ENCODE measurements at regions not wholly inside any gene's neighbourhood (a gene's known extent, or its start where the extent isn't known, plus 50 kb on each side); places are given as distances from the start of the nearest gene placed in this dataset.

- no peaks in the 10 kb centered on the region for H3K9me3 ChIP-seq (ENCODE audit: control insufficient read depth, insufficient read depth, low read length)
- no peak overlapping the region for H3K4me3 ChIP-seq (ENCODE audit: low read depth, low read length)
- no peak overlapping the region for H3K27ac ChIP-seq (ENCODE audit: low read depth, low read length)
- TF ChIP-seq, protein P1, sequence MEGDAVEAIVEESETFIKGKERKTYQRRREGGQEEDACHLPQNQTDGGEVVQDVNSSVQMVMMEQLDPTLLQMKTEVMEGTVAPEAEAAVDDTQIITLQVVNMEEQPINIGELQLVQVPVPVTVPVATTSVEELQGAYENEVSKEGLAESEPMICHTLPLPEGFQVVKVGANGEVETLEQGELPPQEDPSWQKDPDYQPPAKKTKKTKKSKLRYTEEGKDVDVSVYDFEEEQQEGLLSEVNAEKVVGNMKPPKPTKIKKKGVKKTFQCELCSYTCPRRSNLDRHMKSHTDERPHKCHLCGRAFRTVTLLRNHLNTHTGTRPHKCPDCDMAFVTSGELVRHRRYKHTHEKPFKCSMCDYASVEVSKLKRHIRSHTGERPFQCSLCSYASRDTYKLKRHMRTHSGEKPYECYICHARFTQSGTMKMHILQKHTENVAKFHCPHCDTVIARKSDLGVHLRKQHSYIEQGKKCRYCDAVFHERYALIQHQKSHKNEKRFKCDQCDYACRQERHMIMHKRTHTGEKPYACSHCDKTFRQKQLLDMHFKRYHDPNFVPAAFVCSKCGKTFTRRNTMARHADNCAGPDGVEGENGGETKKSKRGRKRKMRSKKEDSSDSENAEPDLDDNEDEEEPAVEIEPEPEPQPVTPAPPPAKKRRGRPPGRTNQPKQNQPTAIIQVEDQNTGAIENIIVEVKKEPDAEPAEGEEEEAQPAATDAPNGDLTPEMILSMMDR (IDR thresholded peaks at IDR 0.05; ENCODE audit: low read depth, low read length): no peak
- H3K27me3 ChIP-seq (ENCODE audit: control insufficient read depth, insufficient read depth, low read length): no peaks in the 10 kb centered on the region
- ChIA-PET POLR2A (no interaction called here), CTCF (interaction anchor here (1.1 kb wide), 1 partner anchor 18 kb away, joined by 4 read pairs; no protein-coding TSS in a partner anchor)
- no peak for DNase-seq (ENCODE audit: low read depth, low spot score)
Observed at GRCh38 chr9:26758655-26759054, 133.9 kb downstream of the CAAP1 start.

DNA sequence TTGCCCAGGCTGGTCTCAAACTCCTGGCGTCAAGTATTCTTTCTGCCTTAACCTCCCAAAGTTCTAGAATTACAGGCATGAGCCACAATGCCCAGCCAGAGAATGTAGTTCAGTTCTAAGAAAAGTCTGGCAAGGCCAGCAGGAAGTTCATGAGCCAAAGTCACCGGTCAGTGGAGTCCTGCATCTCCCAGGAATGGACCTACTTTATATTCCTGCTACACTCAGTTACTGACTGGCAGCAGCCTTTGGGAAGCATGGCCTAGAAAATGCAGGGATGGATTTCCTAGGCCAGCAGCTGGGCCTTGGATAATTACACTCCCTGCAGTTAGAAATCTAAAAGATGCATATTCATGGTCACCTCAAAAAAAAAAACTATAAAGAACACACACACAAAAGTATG lies 135.7 kb downstream of the CAAP1 start:
- DNase-seq (ENCODE audit: low read depth, low spot score): no peak
- TF ChIP-seq, protein P1 (IDR thresholded peaks at IDR 0.05; ENCODE audit: low read depth, low read length): no peak
- POLR2A ChIA-PET: no interaction called here
- Histone ChIP-seq H3K27ac (ENCODE audit: low read depth, low read length) (no peak overlapping the region), H3K9me3 (ENCODE audit: control insufficient read depth, insufficient read depth, low read length) (no peaks in the 10 kb centered on the region), H3K27me3 (ENCODE audit: control insufficient read depth, insufficient read depth, low read length) (no peaks in the 10 kb centered on the region), H3K4me3 (ENCODE audit: low read depth, low read length) (no peak overlapping the region)
- CTCF ChIA-PET: no interaction called here

- TF ChIP-seq, protein P1 (IDR thresholded peaks at IDR 0.05; ENCODE audit: low read depth, low read length): no peak
- H3K9me3 ChIP-seq (ENCODE audit: control insufficient read depth, insufficient read depth, low read length): no peaks in the 10 kb centered on the region
- ChIA-PET POLR2A (no interaction called here), CTCF (interaction anchor here (0.6 kb wide), 1 partner anchor 12 kb away, joined by 4 read pairs; no protein-coding TSS in a partner anchor)
- H3K4me3 ChIP-seq (ENCODE audit: low read depth, low read length): no peak overlapping the region
- no peak overlapping the region for H3K27ac ChIP-seq (ENCODE audit: low read depth, low read length)
- no peaks in the 10 kb centered on the region for H3K27me3 ChIP-seq (ENCODE audit: control insufficient read depth, insufficient read depth, low read length)
- DNase-seq (ENCODE audit: low read depth, low spot score): no peak
Observed at GRCh38 chr9:26755476-26755875, 137.1 kb downstream of the CAAP1 start.

- no peak overlapping the region for H3K4me3 ChIP-seq (ENCODE audit: low read depth, low read length)
- DNase-seq (ENCODE audit: low read depth, low spot score): no peak
- H3K9me3 ChIP-seq (ENCODE audit: control insufficient read depth, insufficient read depth, low read length): no peaks in the 10 kb centered on the region
- POLR2A ChIA-PET: no interaction called here
- TF ChIP-seq, protein P1 (IDR thresholded peaks at IDR 0.05; ENCODE audit: low read depth, low read length): no peak
- no peak overlapping the region for H3K27ac ChIP-seq (ENCODE audit: low read depth, low read length)
- H3K27me3 ChIP-seq (ENCODE audit: control insufficient read depth, insufficient read depth, low read length): no peaks in the 10 kb centered on the region
- CTCF ChIA-PET: interaction anchor here (0.6 kb wide), 1 partner anchor 11 kb away, joined by 4 read pairs; no protein-coding TSS in a partner anchor
Observed at GRCh38 chr9:26754509-26755164, 138.0 kb downstream of the CAAP1 start.

DNA sequence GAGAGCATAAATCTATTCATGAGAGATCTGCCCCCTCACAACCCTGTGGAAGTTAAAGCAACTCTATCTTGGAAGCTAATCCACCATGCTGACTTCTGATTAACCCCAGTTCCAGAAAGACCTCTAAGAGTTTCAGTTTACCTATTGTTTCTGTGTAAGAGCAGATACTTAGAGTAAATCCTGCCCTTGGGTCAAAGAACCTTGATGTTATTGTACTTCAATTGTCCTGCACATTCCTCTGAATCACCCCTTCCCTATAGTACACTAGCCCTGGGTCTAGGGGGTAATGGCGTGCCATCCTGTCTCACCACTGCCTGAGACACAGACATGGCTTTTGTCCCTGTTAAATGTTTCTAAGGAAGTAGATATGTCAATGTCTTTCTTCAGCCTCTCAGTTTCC lies 138.6 kb downstream of the CAAP1 start:
- no peaks in the 10 kb centered on the region for H3K9me3 ChIP-seq (ENCODE audit: control insufficient read depth, insufficient read depth, low read length)
- no peak overlapping the region for H3K4me3 ChIP-seq (ENCODE audit: low read depth, low read length)
- CTCF ChIA-PET: no interaction called here
- POLR2A ChIA-PET: no interaction called here
- no peaks in the 10 kb centered on the region for H3K27me3 ChIP-seq (ENCODE audit: control insufficient read depth, insufficient read depth, low read length)
- no peak for DNase-seq (ENCODE audit: low read depth, low spot score)
- TF ChIP-seq, protein P1 (IDR thresholded peaks at IDR 0.05; ENCODE audit: low read depth, low read length): no peak
- H3K27ac ChIP-seq (ENCODE audit: low read depth, low read length): no peak overlapping the region

Data from AG04450 (cell line).